ENCODE measurements at regions not wholly inside any gene's neighbourhood (a gene's known extent, or its start where the extent isn't known, plus 50 kb on each side); places are given as distances from the start of the nearest gene placed in this dataset.
"Not testable (repeated sequence)": the region's sequence is repeated elsewhere in the genome, so short reads cannot be mapped to it uniquely, and the experiment has no call there.

DNA sequence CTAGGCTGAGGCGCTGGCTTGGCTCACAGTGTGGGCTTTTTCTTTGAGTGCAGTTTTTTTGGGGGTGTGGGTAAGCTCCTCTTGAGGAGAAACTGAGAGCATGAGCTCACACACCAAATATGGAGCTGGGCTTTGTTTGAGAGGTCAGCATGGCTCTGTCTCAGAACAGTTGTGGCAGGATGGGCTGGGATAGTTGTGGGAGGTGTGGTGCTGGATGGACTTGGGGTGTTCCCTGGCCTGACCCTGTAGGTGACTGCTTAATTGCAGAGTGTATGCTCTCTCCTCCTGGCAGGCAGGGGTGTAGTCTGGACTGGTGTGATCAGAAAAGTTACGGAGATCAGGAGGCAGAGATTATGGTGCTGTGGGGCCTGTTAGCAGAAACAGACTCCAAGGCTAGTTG, 64.3 kb upstream of the PGBD5 start:
- peak; percentile 25 for DNase-seq (ENCODE audit: extremely low spot score, unreplicated experiment)
- H3K4me1 Mint-ChIP-seq (ENCODE audit: unreplicated experiment) = no peaks in the 10 kb centered on the region
- peaks cover 56% of the 10 kb centered on the region for H3K27me3 Mint-ChIP-seq (ENCODE audit: unreplicated experiment)
- no peaks in the 10 kb centered on the region for H3K36me3 Mint-ChIP-seq (ENCODE audit: unreplicated experiment)
- TF ChIP-seq, protein P1, sequence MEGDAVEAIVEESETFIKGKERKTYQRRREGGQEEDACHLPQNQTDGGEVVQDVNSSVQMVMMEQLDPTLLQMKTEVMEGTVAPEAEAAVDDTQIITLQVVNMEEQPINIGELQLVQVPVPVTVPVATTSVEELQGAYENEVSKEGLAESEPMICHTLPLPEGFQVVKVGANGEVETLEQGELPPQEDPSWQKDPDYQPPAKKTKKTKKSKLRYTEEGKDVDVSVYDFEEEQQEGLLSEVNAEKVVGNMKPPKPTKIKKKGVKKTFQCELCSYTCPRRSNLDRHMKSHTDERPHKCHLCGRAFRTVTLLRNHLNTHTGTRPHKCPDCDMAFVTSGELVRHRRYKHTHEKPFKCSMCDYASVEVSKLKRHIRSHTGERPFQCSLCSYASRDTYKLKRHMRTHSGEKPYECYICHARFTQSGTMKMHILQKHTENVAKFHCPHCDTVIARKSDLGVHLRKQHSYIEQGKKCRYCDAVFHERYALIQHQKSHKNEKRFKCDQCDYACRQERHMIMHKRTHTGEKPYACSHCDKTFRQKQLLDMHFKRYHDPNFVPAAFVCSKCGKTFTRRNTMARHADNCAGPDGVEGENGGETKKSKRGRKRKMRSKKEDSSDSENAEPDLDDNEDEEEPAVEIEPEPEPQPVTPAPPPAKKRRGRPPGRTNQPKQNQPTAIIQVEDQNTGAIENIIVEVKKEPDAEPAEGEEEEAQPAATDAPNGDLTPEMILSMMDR (IDR thresholded peaks at IDR 0.05) = no peak
- no peak overlapping the region for H3K27ac Mint-ChIP-seq (ENCODE audit: unreplicated experiment)
- peaks cover 4% of the 10 kb centered on the region for H3K9me3 Mint-ChIP-seq (ENCODE audit: unreplicated experiment)
- H3K4me3 Mint-ChIP-seq (ENCODE audit: unreplicated experiment) = no peak overlapping the region

DNA sequence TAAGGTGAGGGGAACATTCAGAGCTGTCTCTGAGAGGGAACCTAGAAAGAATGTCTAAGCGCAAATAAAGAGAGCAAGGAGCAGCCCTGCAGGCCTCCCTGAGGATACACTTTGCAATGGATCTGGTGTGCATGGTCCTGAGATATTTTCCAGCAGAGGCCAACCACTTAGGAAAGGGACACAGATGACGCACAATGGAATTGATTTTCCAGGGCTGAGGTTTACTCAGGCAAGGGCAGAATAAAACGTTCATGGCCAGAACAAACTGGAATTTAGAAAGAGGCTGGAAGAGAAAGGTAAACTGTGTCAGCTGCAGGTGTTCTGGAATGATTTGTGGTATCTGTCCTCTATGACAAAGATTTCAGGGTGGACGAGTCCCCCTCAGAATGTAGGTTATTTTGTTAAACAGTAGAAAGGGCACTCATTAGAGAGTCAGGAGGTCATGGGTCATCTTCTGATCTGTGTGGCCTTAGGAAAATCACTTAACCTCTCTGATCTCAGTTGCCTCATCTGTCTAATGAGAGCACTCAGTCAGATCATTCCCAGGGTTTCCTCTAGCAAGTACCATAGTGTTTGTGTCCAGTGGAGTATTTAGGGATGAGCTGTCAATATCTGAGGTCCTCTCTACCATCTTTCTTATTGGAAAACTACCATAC, 61.8 kb upstream of the PGBD5 start:
- no peaks in the 10 kb centered on the region for H3K4me1 Mint-ChIP-seq (ENCODE audit: unreplicated experiment)
- TF ChIP-seq, protein P1 (IDR thresholded peaks at IDR 0.05) = no peak
- H3K9me3 Mint-ChIP-seq (ENCODE audit: unreplicated experiment) = peaks cover 4% of the 10 kb centered on the region
- H3K27me3 Mint-ChIP-seq (ENCODE audit: unreplicated experiment) = peaks cover 46% of the 10 kb centered on the region
- H3K36me3 Mint-ChIP-seq (ENCODE audit: unreplicated experiment) = no peaks in the 10 kb centered on the region
- H3K27ac Mint-ChIP-seq (ENCODE audit: unreplicated experiment) = no peak overlapping the region
- no peak for DNase-seq (ENCODE audit: extremely low spot score, unreplicated experiment)
- H3K4me3 Mint-ChIP-seq (ENCODE audit: unreplicated experiment) = no peak overlapping the region

DNA sequence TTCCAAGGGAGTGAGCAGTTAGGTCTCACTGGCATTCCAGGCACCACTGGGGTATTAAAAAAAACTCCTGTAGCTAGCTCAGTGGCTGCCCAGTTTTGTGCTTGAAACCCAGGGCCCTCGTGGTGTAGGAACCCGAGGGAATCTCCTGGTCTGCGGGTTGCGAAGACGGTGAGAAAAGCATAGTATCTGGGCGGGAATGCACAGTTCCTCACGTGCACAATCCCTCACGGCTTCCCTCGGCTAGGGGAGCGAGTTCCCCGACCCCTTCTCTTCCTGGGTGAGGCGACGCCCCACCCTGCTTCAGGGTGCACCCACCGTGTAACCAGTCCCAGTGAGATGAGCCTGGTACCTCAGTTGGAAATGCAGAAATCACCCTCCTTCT, 50.5 kb upstream of the PGBD5 start:
- DNase-seq (ENCODE audit: extremely low spot score, unreplicated experiment) = no peak
- no peaks in the 10 kb centered on the region for H3K4me1 Mint-ChIP-seq (ENCODE audit: unreplicated experiment)
- H3K36me3 Mint-ChIP-seq (ENCODE audit: unreplicated experiment) = no peaks in the 10 kb centered on the region
- peaks cover 66% of the 10 kb centered on the region for H3K27me3 Mint-ChIP-seq (ENCODE audit: unreplicated experiment)
- peaks cover 9% of the 10 kb centered on the region for H3K9me3 Mint-ChIP-seq (ENCODE audit: unreplicated experiment)
- TF ChIP-seq, protein P1 (IDR thresholded peaks at IDR 0.05) = no peak
- H3K27ac Mint-ChIP-seq (ENCODE audit: unreplicated experiment) = no peak overlapping the region
- no peak overlapping the region for H3K4me3 Mint-ChIP-seq (ENCODE audit: unreplicated experiment)

DNA sequence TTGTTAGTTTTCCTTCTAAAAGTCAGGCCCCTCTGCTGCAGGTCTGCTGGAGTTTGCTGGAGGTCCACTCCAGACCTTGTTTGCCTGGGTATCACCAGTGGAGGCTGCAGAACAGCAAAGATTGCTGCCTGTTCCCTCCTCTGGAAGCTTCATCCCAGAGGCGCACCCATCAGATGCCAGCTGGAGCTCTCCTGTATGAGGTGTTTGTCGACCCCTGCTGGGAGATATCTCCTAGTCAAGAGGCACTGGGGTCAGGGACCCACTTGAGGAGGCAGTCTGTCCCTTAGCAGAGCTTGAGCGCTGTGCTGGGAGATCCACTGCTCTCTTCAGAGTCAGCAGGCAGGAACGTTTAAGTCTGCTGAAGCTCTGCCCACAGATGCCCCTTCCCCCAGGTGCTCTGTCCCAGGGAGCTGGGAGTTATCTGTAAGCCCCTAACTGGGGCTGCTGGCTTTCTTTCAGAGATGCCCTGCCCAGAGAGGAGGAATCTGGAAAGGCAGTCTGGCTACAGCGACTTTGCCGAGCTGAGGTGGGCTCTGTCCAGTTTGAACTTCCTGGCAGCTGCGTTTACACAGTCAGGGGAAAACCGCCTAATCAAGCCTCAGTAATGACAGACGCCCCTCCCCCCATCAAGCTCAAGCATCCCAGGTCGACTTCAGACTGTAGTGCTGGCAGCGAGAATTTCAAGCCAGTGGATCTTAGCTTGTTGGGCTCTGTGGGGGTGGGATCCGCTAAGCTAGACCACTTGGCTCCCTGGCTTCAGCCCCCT, 49.9 kb upstream of the PGBD5 start:
- H3K27ac Mint-ChIP-seq (ENCODE audit: unreplicated experiment); DNase-seq (ENCODE audit: extremely low spot score, unreplicated experiment); H3K4me3 Mint-ChIP-seq (ENCODE audit: unreplicated experiment); H3K9me3 Mint-ChIP-seq (ENCODE audit: unreplicated experiment); H3K4me1 Mint-ChIP-seq (ENCODE audit: unreplicated experiment); H3K36me3 Mint-ChIP-seq (ENCODE audit: unreplicated experiment): not testable (repeated sequence)
- peaks cover 61% of the 10 kb centered on the region for H3K27me3 Mint-ChIP-seq (ENCODE audit: unreplicated experiment)

Measured in osteocyte (in vitro differentiated cells).